Neural progenitor cell (in vitro differentiated cells): ENCODE measurements at regions not wholly inside any gene's neighbourhood (a gene's known extent, or its start where the extent isn't known, plus 50 kb on each side); places are given as distances from the start of the nearest gene placed in this dataset.

Experiments used
- EZH2 ChIP-seq: fragments of 200-600 bp; sonication (generic); IDR thresholded peaks from 2 replicates; pipeline ENCODE4 v1.6.1; 2017; ENCODE audit warnings: antibody characterized with exemption, mild to moderate bottlenecking, moderate library complexity
- TF ChIP-seq, protein P1 (sequence below): fragments of 200-600 bp; sonication (generic); IDR thresholded peaks from 2 replicates; pipeline ENCODE4 v1.5.1; 2017; ENCODE audit warnings: antibody characterized with exemption, mild to moderate bottlenecking

DNA sequence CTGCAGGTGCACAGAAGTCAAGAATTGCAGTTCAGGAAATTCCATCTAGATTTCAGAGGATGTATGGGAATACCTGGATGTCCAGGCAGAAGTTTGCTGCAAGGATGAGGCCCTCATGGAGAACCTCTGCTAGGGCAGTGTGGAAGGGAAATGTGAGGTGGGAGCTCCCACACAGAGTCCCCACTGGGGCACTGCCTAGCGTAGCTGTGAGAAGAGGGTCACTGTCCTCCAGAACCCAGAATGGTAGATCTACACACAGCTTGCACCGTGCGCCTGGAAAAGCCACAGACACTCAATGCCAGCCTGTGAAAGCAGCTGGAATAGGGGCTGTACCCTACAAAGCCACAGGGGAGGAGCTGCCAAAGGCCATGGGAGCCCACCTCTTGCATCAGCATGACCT is 681.4 kb downstream of the EPHA7 start:
- TF ChIP-seq, protein P1, sequence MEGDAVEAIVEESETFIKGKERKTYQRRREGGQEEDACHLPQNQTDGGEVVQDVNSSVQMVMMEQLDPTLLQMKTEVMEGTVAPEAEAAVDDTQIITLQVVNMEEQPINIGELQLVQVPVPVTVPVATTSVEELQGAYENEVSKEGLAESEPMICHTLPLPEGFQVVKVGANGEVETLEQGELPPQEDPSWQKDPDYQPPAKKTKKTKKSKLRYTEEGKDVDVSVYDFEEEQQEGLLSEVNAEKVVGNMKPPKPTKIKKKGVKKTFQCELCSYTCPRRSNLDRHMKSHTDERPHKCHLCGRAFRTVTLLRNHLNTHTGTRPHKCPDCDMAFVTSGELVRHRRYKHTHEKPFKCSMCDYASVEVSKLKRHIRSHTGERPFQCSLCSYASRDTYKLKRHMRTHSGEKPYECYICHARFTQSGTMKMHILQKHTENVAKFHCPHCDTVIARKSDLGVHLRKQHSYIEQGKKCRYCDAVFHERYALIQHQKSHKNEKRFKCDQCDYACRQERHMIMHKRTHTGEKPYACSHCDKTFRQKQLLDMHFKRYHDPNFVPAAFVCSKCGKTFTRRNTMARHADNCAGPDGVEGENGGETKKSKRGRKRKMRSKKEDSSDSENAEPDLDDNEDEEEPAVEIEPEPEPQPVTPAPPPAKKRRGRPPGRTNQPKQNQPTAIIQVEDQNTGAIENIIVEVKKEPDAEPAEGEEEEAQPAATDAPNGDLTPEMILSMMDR: no peak
- no peak for TF ChIP-seq EZH2
